ENCODE measurements at regions not wholly inside any gene's neighbourhood (a gene's known extent, or its start where the extent isn't known, plus 50 kb on each side); places are given as distances from the start of the nearest gene placed in this dataset.
"Not testable (repeated sequence)": the region's sequence is repeated elsewhere in the genome, so short reads cannot be mapped to it uniquely, and the experiment has no call there.

DNA sequence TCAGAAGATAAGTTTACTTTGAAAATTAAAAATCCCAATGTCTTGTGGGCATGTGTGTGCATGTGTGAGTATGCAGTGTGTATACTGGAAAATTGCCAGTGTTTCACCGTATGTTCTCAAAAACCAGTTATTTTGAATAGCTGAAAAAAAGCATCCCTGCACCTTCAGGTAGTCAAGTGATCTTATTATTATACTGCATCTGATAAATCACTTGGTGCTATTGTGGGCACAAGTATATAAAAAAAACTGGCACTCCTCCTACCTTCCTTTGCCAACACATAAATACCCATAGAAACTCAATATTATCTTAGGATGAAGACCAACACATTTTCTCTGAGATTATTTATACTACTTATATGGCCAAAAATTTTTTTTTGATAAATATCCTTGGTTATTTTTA lies 91.5 kb upstream of the MAP9 start:
- no peak for DNase-seq (ENCODE audit: low spot score)

DNA sequence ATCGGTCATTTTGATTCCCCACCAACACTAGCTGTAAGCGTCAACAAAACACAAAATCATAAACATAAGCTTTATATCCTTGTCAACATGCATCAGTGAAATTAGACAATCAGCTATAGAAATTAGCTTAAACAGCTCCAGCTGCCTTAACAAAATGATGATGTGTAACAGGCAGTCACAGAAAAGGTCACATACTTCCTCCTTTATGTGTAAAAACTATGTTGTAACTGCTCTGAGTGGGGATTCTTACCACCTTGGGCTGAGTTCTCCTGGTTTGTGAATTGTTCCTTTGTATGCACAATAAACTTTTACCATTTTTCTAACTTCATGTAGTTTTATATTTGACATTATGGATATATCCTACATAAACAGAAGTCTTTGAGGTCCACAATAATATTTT lies 73.9 kb upstream of the MAP9 start:
- no peak for DNase-seq (ENCODE audit: low spot score)

DNA sequence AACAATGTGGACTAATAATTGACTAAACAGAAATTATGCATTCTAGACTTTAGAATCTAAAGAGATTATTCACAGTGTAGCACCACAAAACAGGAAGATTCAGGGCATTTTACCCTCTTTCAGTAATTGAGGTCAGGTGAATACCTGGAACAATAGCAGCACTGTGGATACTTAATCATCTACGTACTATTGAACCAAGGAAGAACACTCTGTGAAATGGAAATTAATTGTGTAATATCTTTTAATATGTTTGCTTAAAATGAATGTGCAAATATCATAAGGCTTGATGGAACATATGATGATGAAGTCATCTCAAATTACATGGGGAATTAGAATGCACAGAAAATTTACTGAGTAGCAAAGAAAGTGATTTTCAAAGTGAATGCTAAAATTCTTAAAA lies 68.5 kb upstream of the MAP9 start:
- no peak for DNase-seq (ENCODE audit: low spot score)

DNA sequence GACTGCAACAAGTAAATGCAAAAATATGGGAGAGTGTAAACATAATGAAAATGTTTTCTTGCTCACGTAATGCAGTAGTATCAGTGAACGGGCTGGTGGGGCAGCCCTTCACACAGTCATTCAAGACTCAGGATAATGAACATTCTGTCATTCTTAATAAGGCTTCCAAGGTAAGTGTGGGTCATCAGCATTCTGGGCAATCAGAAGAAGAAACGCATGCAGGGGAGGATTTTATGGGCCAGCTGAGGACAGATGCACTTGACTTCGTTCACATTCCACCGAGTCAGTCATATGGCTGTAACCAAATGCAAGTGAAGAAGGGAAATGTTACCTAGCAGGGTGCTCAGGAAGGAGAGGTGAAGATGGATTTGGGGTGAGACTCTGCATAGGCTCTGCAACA lies 68.0 kb upstream of the MAP9 start:
- no peak for DNase-seq (ENCODE audit: low spot score)

DNA sequence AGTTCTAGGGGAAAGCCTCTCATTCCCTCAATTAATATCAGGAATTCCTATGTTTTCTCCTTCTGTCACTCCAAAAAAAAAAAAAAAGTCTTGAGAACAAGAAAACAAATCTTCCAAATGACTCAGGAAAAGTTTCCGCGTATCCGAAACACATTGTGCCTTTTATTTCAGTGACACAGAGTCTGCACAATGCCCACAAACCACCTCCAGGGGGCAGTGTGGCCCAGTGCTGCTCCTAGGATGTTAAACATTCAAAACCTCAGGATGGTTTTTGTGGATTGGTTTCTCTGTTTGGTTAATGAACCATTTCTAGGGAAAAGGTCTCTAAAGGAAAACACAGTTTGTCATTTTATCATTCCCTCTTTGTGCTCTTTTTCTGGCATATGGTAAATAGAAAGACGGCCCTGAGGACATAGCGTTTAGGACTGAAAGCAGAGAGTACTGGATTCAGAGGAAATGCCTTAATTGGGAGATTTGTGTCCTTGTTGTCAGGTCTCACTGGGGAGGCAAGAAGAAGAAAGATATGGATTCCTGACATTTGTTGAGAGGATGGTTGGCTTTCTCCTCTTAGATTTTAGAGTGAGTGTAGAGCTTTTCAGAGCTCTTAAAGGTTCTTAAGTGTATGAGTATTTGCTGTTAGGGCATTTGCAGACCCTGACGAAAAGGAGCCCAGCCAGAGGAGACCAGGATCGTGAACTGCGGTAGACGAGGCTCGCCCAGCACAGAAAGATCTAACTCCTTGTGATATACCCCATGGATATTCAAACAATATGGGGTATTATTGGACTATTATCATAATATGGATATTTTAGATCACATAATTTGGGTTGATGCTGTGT lies 65.7 kb upstream of the MAP9 start:
- DNase-seq (ENCODE audit: low spot score): peak; percentile 80

DNA sequence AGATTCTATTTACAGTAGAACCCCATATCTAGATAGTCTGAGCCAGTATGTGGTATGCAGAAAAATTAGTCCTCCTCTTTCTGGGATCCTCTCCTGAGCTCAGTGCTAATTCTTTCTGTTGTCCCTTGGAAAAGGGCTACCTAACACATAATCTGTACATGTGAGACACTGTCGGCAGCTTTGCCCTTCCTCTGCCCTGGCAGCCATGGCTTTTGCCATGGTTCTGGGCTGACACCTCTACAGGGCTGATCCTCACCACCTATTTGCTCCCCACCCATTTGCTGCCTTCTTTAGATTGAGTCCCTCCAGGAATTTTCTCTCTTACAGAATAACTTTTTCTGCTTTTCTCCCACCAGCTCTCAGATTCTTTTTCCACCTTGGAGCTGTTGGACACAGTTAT lies 64.7 kb upstream of the MAP9 start:
- no peak for DNase-seq (ENCODE audit: low spot score)

DNA sequence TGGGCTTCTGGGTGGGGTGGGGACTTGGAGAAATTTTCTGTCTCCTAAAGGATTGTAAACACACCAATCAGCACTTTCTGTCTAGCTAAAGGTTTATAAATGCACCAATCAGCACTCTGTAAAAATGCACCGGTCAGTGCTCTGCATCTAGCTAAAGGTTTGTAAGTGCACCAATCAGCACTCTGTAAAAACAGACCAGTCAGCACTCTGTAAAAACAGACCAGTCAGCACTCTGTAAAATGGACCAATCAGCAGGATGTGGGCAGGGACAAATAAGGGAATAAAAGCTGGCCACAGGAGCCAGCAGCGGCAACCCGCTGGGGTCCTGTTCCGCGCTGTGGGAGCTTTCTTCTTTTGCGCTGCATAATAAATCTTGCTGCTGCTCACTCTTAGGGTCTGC lies 63.0 kb upstream of the MAP9 start:
- not testable (repeated sequence) for DNase-seq (ENCODE audit: low spot score)

DNA sequence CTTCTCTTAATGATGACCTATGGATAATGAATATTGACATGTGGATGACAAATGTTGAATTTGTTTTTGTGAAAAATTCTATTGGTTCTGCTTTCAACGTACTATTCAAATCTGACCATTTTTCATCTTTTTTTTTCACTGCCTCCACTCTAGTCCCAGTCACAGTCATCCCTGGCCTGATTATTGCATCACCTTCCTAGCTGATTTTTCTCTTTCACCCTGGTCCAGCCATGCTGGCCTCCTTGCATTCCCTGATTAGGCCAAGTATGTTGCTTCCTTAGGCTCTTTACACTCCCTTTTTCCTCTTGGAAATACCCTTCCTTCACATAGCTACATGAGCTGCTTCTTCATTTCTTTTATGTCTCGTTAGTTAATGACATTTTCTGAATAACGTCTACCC lies 58.1 kb upstream of the MAP9 start:
- no peak for DNase-seq (ENCODE audit: low spot score)

DNA sequence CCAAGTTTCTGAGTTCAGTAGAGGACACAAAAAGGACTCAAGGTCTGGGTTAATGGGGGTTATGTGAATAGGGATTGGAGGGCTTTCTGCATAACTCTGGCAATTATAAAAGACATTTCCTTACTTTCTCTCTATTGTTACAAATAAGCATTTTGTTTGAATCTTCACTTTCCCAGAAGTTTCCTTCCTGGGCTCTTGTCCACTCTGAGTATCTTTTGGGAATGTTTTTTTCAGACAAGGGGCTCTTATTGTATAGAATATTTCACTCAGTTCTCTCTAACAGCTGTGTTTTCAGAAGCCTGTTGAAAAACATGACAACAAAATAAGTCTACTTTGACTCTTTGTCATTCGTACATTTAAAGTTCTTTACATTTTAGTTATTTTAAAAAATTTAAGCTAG lies 57.6 kb upstream of the MAP9 start:
- DNase-seq (ENCODE audit: low spot score): no peak

DNA sequence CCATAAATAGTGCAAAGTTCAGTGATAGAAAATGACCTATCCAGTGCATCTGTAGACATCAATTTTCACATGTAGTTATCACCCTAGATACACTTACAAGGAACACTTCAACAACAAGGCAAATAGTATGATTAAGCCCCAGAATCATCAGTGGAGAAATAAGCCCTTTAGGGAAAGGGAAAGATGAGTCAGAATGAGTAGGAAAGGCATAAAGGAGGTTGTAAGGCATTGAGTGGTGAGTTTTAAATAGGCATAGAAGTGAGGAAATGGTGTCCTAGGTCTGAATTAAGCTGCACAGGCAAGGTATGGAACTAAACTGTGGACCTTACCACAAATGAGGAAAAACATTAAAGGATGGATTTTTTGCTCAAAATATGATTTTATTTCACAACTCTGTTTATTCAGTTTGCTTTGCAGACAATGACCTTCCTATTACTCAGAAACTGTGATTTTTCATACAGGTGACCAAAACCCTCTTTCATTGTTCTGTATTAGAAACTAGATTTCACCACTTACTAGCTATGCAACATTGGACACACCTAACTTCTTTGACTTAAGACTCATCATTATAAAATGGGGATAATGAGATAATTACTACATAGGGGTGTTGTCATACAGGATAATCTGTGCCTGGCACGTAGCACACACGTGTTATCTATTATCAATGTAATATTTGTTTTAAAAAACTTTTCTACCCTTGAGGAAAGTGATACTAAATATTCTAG lies 57.0 kb upstream of the MAP9 start:
- DNase-seq (ENCODE audit: low spot score): no peak

DNA sequence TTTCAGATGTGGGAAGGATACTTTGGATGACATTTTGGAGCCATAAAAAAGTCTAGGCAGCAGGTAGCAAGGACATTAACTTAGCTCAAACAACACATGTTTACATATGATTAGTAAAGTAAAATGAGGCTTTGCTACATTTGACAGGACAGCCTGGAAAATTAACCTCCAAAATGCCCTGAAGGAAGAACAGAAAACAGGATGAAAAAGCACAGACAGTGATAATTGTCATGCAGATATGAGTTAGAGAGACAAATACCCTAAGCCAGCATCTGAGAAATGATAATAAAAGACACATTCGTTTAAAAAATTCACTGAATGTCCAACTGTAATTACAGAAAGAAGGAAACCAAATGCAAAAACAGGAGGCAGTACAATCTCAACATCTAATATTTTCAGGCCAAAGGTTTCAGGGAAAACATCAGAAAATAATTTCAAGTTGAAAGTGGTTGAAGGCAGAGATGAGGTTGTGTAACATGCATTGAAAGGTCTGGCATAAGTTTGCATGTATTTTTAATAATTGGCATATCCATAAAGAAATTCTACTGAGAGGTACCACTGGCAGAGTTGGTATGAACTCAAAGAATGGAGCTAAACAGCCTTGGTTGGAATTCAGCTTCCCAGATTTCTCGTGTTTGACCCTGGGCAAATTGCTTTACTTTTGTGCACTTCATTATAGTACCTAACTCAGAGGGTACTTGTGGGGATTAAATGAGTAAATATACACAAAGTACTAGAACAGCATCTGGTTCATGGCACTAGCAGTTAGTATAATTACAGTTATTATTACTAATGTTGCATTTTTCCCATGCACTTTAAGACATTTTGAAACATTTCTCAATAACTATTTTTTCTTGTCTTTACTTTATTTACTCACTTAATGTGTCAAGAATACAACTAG lies 54.4 kb upstream of the MAP9 start:
- DNase-seq (ENCODE audit: low spot score): no peak

DNA sequence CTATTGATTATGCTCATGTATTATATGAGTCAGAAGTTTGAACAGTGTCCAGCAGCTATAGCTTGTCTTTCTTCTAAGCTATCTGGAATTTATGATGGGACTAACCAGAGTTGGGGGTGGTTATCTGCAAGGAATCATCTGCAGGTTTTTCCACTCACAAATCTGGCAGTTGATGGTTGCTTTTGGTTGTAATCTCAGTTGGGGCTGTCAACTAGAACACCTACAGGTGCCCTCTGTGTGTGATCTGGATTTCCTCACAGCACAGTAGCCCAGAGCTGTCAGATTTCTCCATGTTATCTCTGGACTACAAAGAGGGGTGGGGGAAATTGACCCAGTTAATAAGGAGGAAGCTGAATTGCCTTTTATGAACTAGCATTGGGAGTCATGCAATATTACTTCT lies 51.4 kb upstream of the MAP9 start:
- DNase-seq (ENCODE audit: low spot score): no peak

DNA sequence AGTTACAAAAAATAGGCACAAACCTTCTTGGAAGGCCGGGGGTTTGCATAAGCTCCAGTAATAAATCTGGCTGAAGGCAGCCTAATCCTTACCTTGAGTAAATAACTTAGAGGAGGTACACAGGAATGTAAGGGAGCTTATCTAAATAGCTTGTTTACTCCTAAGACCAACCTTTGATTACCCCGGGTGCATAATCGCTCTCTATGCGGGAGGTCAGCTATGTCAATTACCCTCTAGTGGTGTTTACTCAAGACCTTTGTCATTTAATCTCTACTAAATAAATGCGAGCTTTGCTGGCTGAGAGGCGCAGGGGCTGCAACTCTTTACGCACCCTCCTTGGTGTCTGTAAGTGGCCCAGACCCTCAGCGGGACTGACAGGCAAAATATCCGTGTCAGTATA lies 50.2 kb upstream of the MAP9 start:
- no peak for DNase-seq (ENCODE audit: low spot score)
